WI38 (cell line): ENCODE measurements at regions not wholly inside any gene's neighbourhood (a gene's known extent, or its start where the extent isn't known, plus 50 kb on each side); places are given as distances from the start of the nearest gene placed in this dataset.

ENCODE experiments used
- H3K4me3 ChIP-seq: 2 replicates; pipeline ENCODE4 v1.5.1; 2011; ENCODE audit warnings: low read depth, mild to moderate bottlenecking, control low read depth, low read length
- CTCF ChIP-seq: IDR thresholded peaks from 2 replicates; pipeline ENCODE4 v1.5.1; 2012; ENCODE audit warnings: low read depth, mild to moderate bottlenecking, control low read depth, low read length

GRCh38 chr2:193294371-193294770 lies 1099.6 kb upstream of the TMEFF2 start:
- no peak overlapping the region for H3K4me3 ChIP-seq
- no peak for TF ChIP-seq CTCF

GRCh38 chr2:193279361-193279760 lies 1084.6 kb upstream of the TMEFF2 start:
- TF ChIP-seq CTCF, result no peak
- no peak overlapping the region for H3K4me3 ChIP-seq

- no peak overlapping the region for H3K4me3 ChIP-seq
- no peak for TF ChIP-seq CTCF
Observed at GRCh38 chr2:193276988-193277387, 1082.3 kb upstream of the TMEFF2 start.

- H3K4me3 ChIP-seq, result no peak overlapping the region
- TF ChIP-seq CTCF, result no peak
Observed at GRCh38 chr2:193276560-193276959, 1081.8 kb upstream of the TMEFF2 start.

- H3K4me3 ChIP-seq, result no peak overlapping the region
- no peak for TF ChIP-seq CTCF
Observed at GRCh38 chr2:193276069-193276468, 1081.3 kb upstream of the TMEFF2 start.

- TF ChIP-seq CTCF, result no peak
- no peak overlapping the region for H3K4me3 ChIP-seq
Observed at GRCh38 chr2:193272011-193272410, 1077.3 kb upstream of the TMEFF2 start.

- H3K4me3 ChIP-seq, result no peak overlapping the region
- TF ChIP-seq CTCF, result no peak
Observed at GRCh38 chr2:193270816-193271215, 1076.1 kb upstream of the TMEFF2 start.
